GM23338 (cell line): ENCODE measurements at regions not wholly inside any gene's neighbourhood (a gene's known extent, or its start where the extent isn't known, plus 50 kb on each side); places are given as distances from the start of the nearest gene placed in this dataset.
"Not testable (repeated sequence)": the region's sequence is repeated elsewhere in the genome, so short reads cannot be mapped to it uniquely, and the experiment has no call there.

Source experiments
- ATAC-seq: fragments of 200-7000 bp; cut with Tn5 transposase; 3 replicates; pipeline ENCODE4 v1.9.1; 2020
- DNase-seq: peaks from one replicate; pipeline ENCODE4 v3.0.0-alpha.2; 2015; ENCODE audit warnings: low spot score
- H2AFZ ChIP-seq: fragments of 200-600 bp; sonication (generic); 2 replicates; pipeline ENCODE4 v1.8.0; 2016; ENCODE audit warnings: antibody characterized with exemption, mild to moderate bottlenecking, moderate library complexity
- H3F3A ChIP-seq: fragments of 200-600 bp; sonication (generic); replicated peaks from 2 replicates; pipeline ENCODE4 v1.8.0; 2017; ENCODE audit warnings: antibody characterized with exemption, mixed run types, low read depth
- H3K27ac ChIP-seq: fragments of 200-600 bp; sonication (generic); 2 replicates; pipeline ENCODE4 v1.6.1; 2016; ENCODE audit warnings: low read depth
- H3K27me3 ChIP-seq: fragments of 200-600 bp; sonication (generic); 2 replicates; pipeline ENCODE4 v1.8.0; 2016; ENCODE audit warnings: mild to moderate bottlenecking, mixed run types, moderate library complexity; ENCODE audit not compliant: insufficient read depth
- H3K36me3 ChIP-seq: fragments of 200-600 bp; sonication (generic); 2 replicates; pipeline ENCODE4 v1.8.0; 2016; ENCODE audit warnings: mild to moderate bottlenecking; ENCODE audit not compliant: insufficient read depth
- H3K4me1 ChIP-seq: fragments of 200-600 bp; sonication (generic); 2 replicates; pipeline ENCODE4 v1.8.0; 2016; ENCODE audit warnings: mild to moderate bottlenecking, moderate library complexity; ENCODE audit not compliant: insufficient read depth
- H3K4me2 ChIP-seq: fragments of 200-600 bp; sonication (generic); 2 replicates; pipeline ENCODE4 v1.7.1; 2017; ENCODE audit warnings: mixed run types
- H3K4me3 ChIP-seq: fragments of 200-600 bp; sonication (generic); 2 replicates; pipeline ENCODE4 v1.6.1; 2016; ENCODE audit warnings: mixed run types
- H3K79me2 ChIP-seq: fragments of 200-600 bp; sonication (generic); replicated peaks from 2 replicates; pipeline ENCODE4 v1.8.0; 2017; ENCODE audit warnings: mild to moderate bottlenecking; ENCODE audit not compliant: insufficient read depth
- H3K9me2 ChIP-seq: fragments of 200-600 bp; sonication (generic); 2 replicates; pipeline ENCODE4 v1.8.0; 2017; ENCODE audit not compliant: insufficient read depth
- H4K20me1 ChIP-seq: fragments of 200-600 bp; sonication (generic); replicated peaks from 2 replicates; pipeline ENCODE4 v1.8.0; 2017; ENCODE audit warnings: mild to moderate bottlenecking; ENCODE audit not compliant: insufficient read depth
- H3K27ac Mint-ChIP-seq: 2 replicates; pipeline ENCODE4 v1.8.0; 2020; ENCODE audit warnings: inconsistent platforms, mild to moderate bottlenecking, moderate library complexity, mixed read lengths
- H3K27me3 Mint-ChIP-seq: 3 replicates; pipeline ENCODE4 v1.8.0; 2022; ENCODE audit warnings: low read depth, mild to moderate bottlenecking, moderate library complexity, mixed read lengths, inconsistent platforms; ENCODE audit not compliant: insufficient read depth, poor library complexity
- H3K36me3 Mint-ChIP-seq: 3 replicates; pipeline ENCODE4 v1.8.0; 2021; ENCODE audit warnings: low read depth, mild to moderate bottlenecking, inconsistent platforms, moderate library complexity, mixed read lengths
- H3K4me1 Mint-ChIP-seq: 3 replicates; pipeline ENCODE4 v1.8.0; 2020; ENCODE audit warnings: mild to moderate bottlenecking, inconsistent platforms, mixed read lengths
- H3K4me3 Mint-ChIP-seq: 3 replicates; pipeline ENCODE4 v1.8.0; 2021; ENCODE audit warnings: moderate library complexity, mild to moderate bottlenecking, inconsistent platforms, mixed read lengths
- H3K9me3 Mint-ChIP-seq: 3 replicates; pipeline ENCODE4 v1.8.0; 2020; ENCODE audit warnings: moderate library complexity, mild to moderate bottlenecking, inconsistent platforms, mixed read lengths
- CREB1 ChIP-seq: fragments of 250-450 bp; sonication (Bioruptor Pico); IDR thresholded peaks from 2 replicates; pipeline ENCODE4 v1.5.0; 2020; ENCODE audit warnings: low read depth, mild to moderate bottlenecking, moderate library complexity
- EZH2 ChIP-seq: fragments of 200-600 bp; sonication (generic); IDR thresholded peaks from one replicate; pipeline ENCODE4 v1.8.0; 2017; ENCODE audit warnings: antibody characterized with exemption, mild to moderate bottlenecking, low read depth; ENCODE audit not compliant: unreplicated experiment
- EZH2phosphoT487 ChIP-seq: fragments of 200-600 bp; sonication (generic); IDR thresholded peaks from one replicate; pipeline ENCODE4 v1.8.1; 2018; ENCODE audit warnings: antibody characterized with exemption; ENCODE audit not compliant: unreplicated experiment
- JUNB ChIP-seq: IDR thresholded peaks from one replicate; pipeline ENCODE4 v1.6.1; 2016; ENCODE audit warnings: antibody characterized with exemption; ENCODE audit not compliant: unreplicated experiment
- NANOG ChIP-seq: IDR thresholded peaks from 2 replicates; pipeline ENCODE4 v1.6.1; 2016; ENCODE audit warnings: antibody characterized with exemption, borderline replicate concordance
- POLR2AphosphoS5 ChIP-seq: IDR thresholded peaks from 2 replicates; pipeline ENCODE4 v1.6.1; 2016; ENCODE audit warnings: antibody characterized with exemption, low read depth
- REST ChIP-seq: IDR thresholded peaks from one replicate; pipeline ENCODE4 v1.6.1; 2018; ENCODE audit warnings: antibody characterized with exemption; ENCODE audit not compliant: unreplicated experiment
- STAT1 ChIP-seq: IDR thresholded peaks from one replicate; pipeline ENCODE4 v1.6.1; 2016; ENCODE audit warnings: antibody characterized with exemption; ENCODE audit not compliant: unreplicated experiment
- ZNF114 ChIP-seq: fragments of 250-450 bp; sonication (Bioruptor Pico); IDR thresholded peaks from 2 replicates; pipeline ENCODE4 v1.5.0; 2020; ENCODE audit warnings: mild to moderate bottlenecking, moderate library complexity
- ZNF331 ChIP-seq: fragments of 250-450 bp; sonication (Bioruptor Pico); IDR thresholded peaks from 2 replicates; pipeline ENCODE4 v1.5.0; 2020; ENCODE audit warnings: low read depth, mild to moderate bottlenecking, moderate library complexity
- TF ChIP-seq, protein P1 (sequence below), 2 experiments: fragments of 200-600 bp in 1 of 2; sonication (generic) in 1 of 2; conservative IDR thresholded peaks; 2 replicates each; pipeline versions ENCODE4 v1.5.1 to v1.6.1; 2016 to 2017; ENCODE audit warnings: antibody characterized with exemption in 2 of 2, low read depth in 2 of 2, mild to moderate bottlenecking in 2 of 2, moderate library complexity in 1 of 2
- TF ChIP-seq, protein P2 (sequence below): IDR thresholded peaks from 2 replicates; pipeline ENCODE4 v1.6.1; 2016; ENCODE audit warnings: antibody characterized with exemption

GRCh38 chr4:75253094-75253493, 261.1 kb downstream of the RCHY1 start:
- H3K4me1 ChIP-seq, H4K20me1 ChIP-seq, H3K4me2 ChIP-seq, H2AFZ ChIP-seq, H3K27me3 Mint-ChIP-seq, H3K36me3 ChIP-seq, DNase-seq, ATAC-seq, H3K79me2 ChIP-seq, H3K4me3 Mint-ChIP-seq, H3K4me1 Mint-ChIP-seq, H3K9me3 Mint-ChIP-seq, H3K36me3 Mint-ChIP-seq, H3K27ac Mint-ChIP-seq, H3K27ac ChIP-seq, H3F3A ChIP-seq, H3K4me3 ChIP-seq, H3K27me3 ChIP-seq: not testable (repeated sequence)
- H3K9me2 ChIP-seq: peaks cover 13% of the 10 kb centered on the region; the same call in 1 of the 2 replicates

- DNase-seq (no peak), ATAC-seq (no peak)
- H3K27ac ChIP-seq: no peak overlapping the region
- H2AFZ ChIP-seq: no peak overlapping the region
- H3K27me3 ChIP-seq: no peaks in the 10 kb centered on the region
- peaks cover 4% of the 10 kb centered on the region for H3K27me3 Mint-ChIP-seq
- H3K27ac Mint-ChIP-seq: no peak overlapping the region
- no peak overlapping the region for H3K4me3 ChIP-seq
- H3K9me3 Mint-ChIP-seq: no peaks in the 10 kb centered on the region
- H3K9me2 ChIP-seq: peaks cover 6% of the 10 kb centered on the region; the same call in 1 of the 2 replicates
- H3K4me1 ChIP-seq: no peaks in the 10 kb centered on the region
- H3K79me2 ChIP-seq: no peaks in the 10 kb centered on the region
- no peaks in the 10 kb centered on the region for H4K20me1 ChIP-seq
- H3F3A ChIP-seq: no peaks in the 10 kb centered on the region
- H3K4me2 ChIP-seq: no peak overlapping the region
- no peaks in the 10 kb centered on the region for H3K36me3 Mint-ChIP-seq
- no peaks in the 10 kb centered on the region for H3K36me3 ChIP-seq
- H3K4me1 Mint-ChIP-seq: no peaks in the 10 kb centered on the region; the same call in 2 of the 3 replicates
- no peak overlapping the region for H3K4me3 Mint-ChIP-seq
- TF ChIP-seq NANOG (no peak), JUNB (no peak), EZH2 (no peak), EZH2phosphoT487 (no peak), ZNF331 (CRISPR knock-in tag) (no peak), ZNF114 (CRISPR knock-in tag) (no peak), CREB1 (CRISPR knock-in tag) (no peak), REST (no peak), POLR2AphosphoS5 (no peak), STAT1 (no peak)
- TF ChIP-seq, protein P1, sequence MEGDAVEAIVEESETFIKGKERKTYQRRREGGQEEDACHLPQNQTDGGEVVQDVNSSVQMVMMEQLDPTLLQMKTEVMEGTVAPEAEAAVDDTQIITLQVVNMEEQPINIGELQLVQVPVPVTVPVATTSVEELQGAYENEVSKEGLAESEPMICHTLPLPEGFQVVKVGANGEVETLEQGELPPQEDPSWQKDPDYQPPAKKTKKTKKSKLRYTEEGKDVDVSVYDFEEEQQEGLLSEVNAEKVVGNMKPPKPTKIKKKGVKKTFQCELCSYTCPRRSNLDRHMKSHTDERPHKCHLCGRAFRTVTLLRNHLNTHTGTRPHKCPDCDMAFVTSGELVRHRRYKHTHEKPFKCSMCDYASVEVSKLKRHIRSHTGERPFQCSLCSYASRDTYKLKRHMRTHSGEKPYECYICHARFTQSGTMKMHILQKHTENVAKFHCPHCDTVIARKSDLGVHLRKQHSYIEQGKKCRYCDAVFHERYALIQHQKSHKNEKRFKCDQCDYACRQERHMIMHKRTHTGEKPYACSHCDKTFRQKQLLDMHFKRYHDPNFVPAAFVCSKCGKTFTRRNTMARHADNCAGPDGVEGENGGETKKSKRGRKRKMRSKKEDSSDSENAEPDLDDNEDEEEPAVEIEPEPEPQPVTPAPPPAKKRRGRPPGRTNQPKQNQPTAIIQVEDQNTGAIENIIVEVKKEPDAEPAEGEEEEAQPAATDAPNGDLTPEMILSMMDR (conservative IDR thresholded peaks at IDR 0.05; ENCODE audit: low read depth in 2 of 2): no peak
- TF ChIP-seq, protein P2, sequence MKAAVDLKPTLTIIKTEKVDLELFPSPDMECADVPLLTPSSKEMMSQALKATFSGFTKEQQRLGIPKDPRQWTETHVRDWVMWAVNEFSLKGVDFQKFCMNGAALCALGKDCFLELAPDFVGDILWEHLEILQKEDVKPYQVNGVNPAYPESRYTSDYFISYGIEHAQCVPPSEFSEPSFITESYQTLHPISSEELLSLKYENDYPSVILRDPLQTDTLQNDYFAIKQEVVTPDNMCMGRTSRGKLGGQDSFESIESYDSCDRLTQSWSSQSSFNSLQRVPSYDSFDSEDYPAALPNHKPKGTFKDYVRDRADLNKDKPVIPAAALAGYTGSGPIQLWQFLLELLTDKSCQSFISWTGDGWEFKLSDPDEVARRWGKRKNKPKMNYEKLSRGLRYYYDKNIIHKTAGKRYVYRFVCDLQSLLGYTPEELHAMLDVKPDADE: no peak
Observed at GRCh38 chr4:75251547-75251946, 262.7 kb downstream of the RCHY1 start.
